ENCODE measurements at regions not wholly inside any gene's neighbourhood (a gene's known extent, or its start where the extent isn't known, plus 50 kb on each side); places are given as distances from the start of the nearest gene placed in this dataset.

DNA sequence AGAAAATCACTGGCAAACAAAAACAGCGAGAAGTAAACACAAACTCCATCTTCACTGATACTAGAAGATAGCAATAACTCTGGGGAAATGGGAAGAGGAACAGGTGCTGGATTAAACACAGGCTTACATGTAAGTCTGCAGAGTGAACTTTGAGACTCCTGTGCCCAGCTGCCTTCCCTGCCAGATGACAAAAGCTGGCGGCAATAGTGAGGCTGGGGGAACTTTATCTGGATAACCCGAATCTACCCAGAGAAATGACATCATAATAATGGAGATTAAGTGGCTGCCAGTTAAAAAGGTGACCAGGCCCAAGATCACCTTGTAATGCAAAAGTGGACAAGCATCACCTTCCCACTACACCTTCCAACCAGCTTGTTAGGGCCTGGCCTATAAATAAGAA, 184.5 kb downstream of the CHRM3 start:
- TF ChIP-seq POLR2A (IDR thresholded peaks at IDR 0.05) (no peak), CTCF (IDR thresholded peaks at IDR 0.05) (no peak), POLR2AphosphoS5 (IDR thresholded peaks at IDR 0.05) (no peak), EP300 (IDR thresholded peaks at IDR 0.05) (no peak)

Measured in stomach (tissue), 4 donors.